Neuronal stem cell (in vitro differentiated cells): ENCODE measurements at regions not wholly inside any gene's neighbourhood (a gene's known extent, or its start where the extent isn't known, plus 50 kb on each side); places are given as distances from the start of the nearest gene placed in this dataset.

Source experiments
- DNase-seq: peaks from one replicate; pipeline ENCODE4 v3.0.0-alpha.2; 2013; ENCODE audit warnings: low spot score
- H2AFZ ChIP-seq: one replicate; pipeline ENCODE4 v1.6.1; 2013; ENCODE audit warnings: mild to moderate bottlenecking, low read length, inconsistent platforms
- H2AK5ac ChIP-seq: 2 replicates; pipeline ENCODE4 v1.6.1; 2013; ENCODE audit warnings: low read depth, mild to moderate bottlenecking, inconsistent platforms, low read length, moderate library complexity, mixed read lengths
- H2BK120ac ChIP-seq: 2 replicates; pipeline ENCODE4 v1.6.1; 2013; ENCODE audit warnings: low read depth, mild to moderate bottlenecking, inconsistent platforms, low read length, moderate library complexity, mixed read lengths
- H2BK12ac ChIP-seq: one replicate; pipeline ENCODE4 v1.6.1; 2013; ENCODE audit warnings: low read length, inconsistent platforms
- H2BK15ac ChIP-seq: 2 replicates; pipeline ENCODE4 v1.6.1; 2013; ENCODE audit warnings: mild to moderate bottlenecking, low read length, inconsistent platforms, mixed read lengths
- H2BK5ac ChIP-seq: one replicate; pipeline ENCODE4 v1.6.1; 2013; ENCODE audit warnings: inconsistent platforms, mild to moderate bottlenecking, low read length, moderate library complexity
- H3K14ac ChIP-seq: one replicate; pipeline ENCODE4 v1.6.1; 2013; ENCODE audit warnings: low read length, inconsistent platforms
- H3K18ac ChIP-seq: 2 replicates; pipeline ENCODE4 v1.6.1; 2013; ENCODE audit warnings: low read length, inconsistent platforms
- H3K23ac ChIP-seq: 2 replicates; pipeline ENCODE4 v1.6.1; 2013; ENCODE audit warnings: low read depth, mild to moderate bottlenecking, mixed read lengths, low read length, inconsistent platforms; ENCODE audit not compliant: poor library complexity
- H3K27ac ChIP-seq: replicated peaks from 3 replicates; pipeline ENCODE4 v1.5.1; 2013; ENCODE audit warnings: low read length, inconsistent platforms
- H3K27me3 ChIP-seq, 3 experiments: 2 replicates each; pipeline ENCODE4 v1.6.1; 2013; ENCODE audit warnings: low read length in 3 of 3, mild to moderate bottlenecking in 2 of 3, inconsistent platforms in 1 of 3, low read depth in 1 of 3, mixed read lengths in 1 of 3, moderate library complexity in 1 of 3; ENCODE audit not compliant: control insufficient read depth in 3 of 3, insufficient read depth in 3 of 3
- H3K36me3 ChIP-seq, 2 donors: replicated peaks in 1 of 2; 2 replicates each; pipeline ENCODE4 v1.6.1; 2013; ENCODE audit warnings: low read length in 2 of 2; ENCODE audit not compliant: control insufficient read depth in 2 of 2, insufficient read depth in 2 of 2
- H3K4ac ChIP-seq: 2 replicates; pipeline ENCODE4 v1.6.1; 2013; ENCODE audit warnings: inconsistent platforms, mild to moderate bottlenecking, low read length, moderate library complexity
- H3K4me1 ChIP-seq, 2 donors: 1 replicate in 1 of 2; 2 replicates in 1 of 2; pipeline ENCODE4 v1.6.1; 2013; ENCODE audit warnings: low read length in 2 of 2, low read depth in 1 of 2; ENCODE audit not compliant: control insufficient read depth in 2 of 2, insufficient read depth in 1 of 2
- H3K4me2 ChIP-seq: one replicate; pipeline ENCODE4 v1.6.1; 2013; ENCODE audit warnings: mild to moderate bottlenecking, low read length, inconsistent platforms; ENCODE audit not compliant: insufficient read depth, poor library complexity, severe bottlenecking
- H3K4me3 ChIP-seq, 2 donors: 2 replicates each; pipeline ENCODE4 v1.5.1; 2013; ENCODE audit warnings: low read length in 2 of 2, mild to moderate bottlenecking in 2 of 2, inconsistent platforms in 1 of 2, moderate library complexity in 1 of 2
- H3K79me1 ChIP-seq: one replicate; pipeline ENCODE4 v1.6.1; 2013; ENCODE audit warnings: low read depth, mild to moderate bottlenecking, inconsistent platforms, low read length, moderate library complexity
- H3K9ac ChIP-seq: one replicate; pipeline ENCODE4 v1.6.1; 2013; ENCODE audit warnings: mild to moderate bottlenecking, low read depth, low read length, inconsistent platforms; ENCODE audit not compliant: poor library complexity
- H3K9me3 ChIP-seq, 2 donors: replicated peaks in 1 of 2; 2 replicates each; pipeline versions ENCODE3 to v1.6.1; 2013; ENCODE audit warnings: low read length in 2 of 2, mild to moderate bottlenecking in 2 of 2, inconsistent platforms in 1 of 2, low read depth in 1 of 2, mixed read lengths in 1 of 2, moderate library complexity in 1 of 2; ENCODE audit not compliant: control insufficient read depth in 2 of 2, insufficient read depth in 1 of 2
- H4K8ac ChIP-seq: one replicate; pipeline ENCODE4 v1.6.1; 2013; ENCODE audit warnings: low read depth, mild to moderate bottlenecking, inconsistent platforms, low read length, moderate library complexity
- H4K91ac ChIP-seq: one replicate; pipeline ENCODE4 v1.6.1; 2013; ENCODE audit warnings: low read length, low read depth, mild to moderate bottlenecking, inconsistent platforms; ENCODE audit not compliant: poor library complexity
- WGBS, 2 donors: extraction: QIAGEN DNeasy Blood & Tissue Kit; methylation state at CpG; one replicate each; pipeline ENCODE4 v1.1.7; 2013; ENCODE audit warnings: missing lambda C conversion rate in 2 of 2, mixed read lengths in 1 of 2; ENCODE audit not compliant: insufficient read length in 2 of 2, insufficient replicate concordance in 1 of 2; ENCODE audit errors: extremely low coverage in 2 of 2; 5-methylcytosine and 5-hydroxymethylcytosine counted together

- no peak overlapping the region for H3K9ac ChIP-seq
- no peak overlapping the region for H3K27ac ChIP-seq
- no peak overlapping the region for H3K14ac ChIP-seq
- H3K79me1 ChIP-seq, result no peaks in the 10 kb centered on the region
- H2AK5ac ChIP-seq, result no peak overlapping the region
- H2BK5ac ChIP-seq, result no peak overlapping the region
- H2AFZ ChIP-seq, result no peak overlapping the region
- no peak overlapping the region for H2BK12ac ChIP-seq
- H4K91ac ChIP-seq, result no peak overlapping the region
- H3K36me3 ChIP-seq, result no peaks in the 10 kb centered on the region
- peaks cover 0 to 6% of the 10 kb centered on the region in 2 donors for H3K4me1 ChIP-seq
- H3K23ac ChIP-seq, result no peak overlapping the region
- DNase-seq, result no peak
- no peaks in the 10 kb centered on the region for H3K27me3 ChIP-seq
- no peak overlapping the region for H3K4ac ChIP-seq
- H3K4me3 ChIP-seq, result no peak overlapping the region
- H4K8ac ChIP-seq, result no peak overlapping the region
- no CpG with 5 or more reads among the region's 4 CpGs for WGBS, 2 donors
- H3K18ac ChIP-seq, result no peak overlapping the region
- H2BK120ac ChIP-seq, result no peak overlapping the region
- no peaks in the 10 kb centered on the region for H3K9me3 ChIP-seq
- H2BK15ac ChIP-seq, result no peak overlapping the region
- no peak overlapping the region for H3K4me2 ChIP-seq
Measured at GRCh38 chr20:4445784-4446183, 196.7 kb upstream of the ADRA1D start.

GRCh38 chr20:4445331-4445730 lies 196.2 kb upstream of the ADRA1D start:
- H3K4me1 ChIP-seq, result peaks cover 0 to 6% of the 10 kb centered on the region in 2 donors

GRCh38 chr20:4444404-4444803 lies 195.3 kb upstream of the ADRA1D start:
- Histone ChIP-seq H3K4me1 (peaks cover 0 to 5% of the 10 kb centered on the region in 2 donors), H3K79me1 (no peaks in the 10 kb centered on the region)
- DNase-seq, result no peak

More at GRCh38 chr20:4445331-4445730, 196.2 kb upstream of the ADRA1D start:
- no peak overlapping the region for H3K23ac ChIP-seq
- H2BK5ac ChIP-seq, result no peak overlapping the region
- DNase-seq, result no peak
- H3K4me2 ChIP-seq, result no peak overlapping the region
- no peak overlapping the region for H3K27ac ChIP-seq
- no peak overlapping the region for H2BK15ac ChIP-seq
- no peak overlapping the region for H3K9ac ChIP-seq
- H3K4ac ChIP-seq, result no peak overlapping the region
- H4K91ac ChIP-seq, result no peak overlapping the region
- H3K9me3 ChIP-seq, result no peaks in the 10 kb centered on the region
- no peak overlapping the region for H2AFZ ChIP-seq
- no peak overlapping the region for H3K18ac ChIP-seq
- H3K36me3 ChIP-seq, result no peaks in the 10 kb centered on the region
- no peak overlapping the region for H2AK5ac ChIP-seq
- WGBS, 2 donors, result no CpG with 5 or more reads among the region's 2 CpGs
- H4K8ac ChIP-seq, result no peak overlapping the region
- no peak overlapping the region for H3K14ac ChIP-seq
- H3K27me3 ChIP-seq, result no peaks in the 10 kb centered on the region
- H3K79me1 ChIP-seq, result no peaks in the 10 kb centered on the region
- no peak overlapping the region for H2BK120ac ChIP-seq
- no peak overlapping the region for H2BK12ac ChIP-seq
- H3K4me3 ChIP-seq, result no peak overlapping the region

GRCh38 chr20:4443016-4443415 lies 193.9 kb upstream of the ADRA1D start:
- Histone ChIP-seq H2BK15ac (no peak overlapping the region), H2BK120ac (no peak overlapping the region), H3K4ac (no peak overlapping the region), H2BK5ac (no peak overlapping the region), H3K9me3 (no peaks in the 10 kb centered on the region), H3K27me3 (no peaks in the 10 kb centered on the region), H3K27ac (no peak overlapping the region), H3K9ac (no peak overlapping the region), H4K8ac (no peak overlapping the region), H3K4me1 (peaks cover 0 to 5% of the 10 kb centered on the region in 2 donors), H3K4me2 (no peak overlapping the region), H3K4me3 (no peak overlapping the region), H2AK5ac (no peak overlapping the region), H3K79me1 (no peaks in the 10 kb centered on the region), H3K18ac (no peak overlapping the region), H3K36me3 (no peaks in the 10 kb centered on the region), H2BK12ac (no peak overlapping the region), H4K91ac (no peak overlapping the region), H3K23ac (no peak overlapping the region), H2AFZ (no peak overlapping the region), H3K14ac (no peak overlapping the region)
- no peak for DNase-seq
- no CpG with 5 or more reads among the region's 4 CpGs for WGBS, 2 donors

More at GRCh38 chr20:4444404-4444803, 195.3 kb upstream of the ADRA1D start:
- no peak overlapping the region for H3K4me2 ChIP-seq
- no peak overlapping the region for H2BK12ac ChIP-seq
- no peak overlapping the region for H2BK120ac ChIP-seq
- no peak overlapping the region for H2BK15ac ChIP-seq
- H3K14ac ChIP-seq, result no peak overlapping the region
- H2AK5ac ChIP-seq, result no peak overlapping the region
- H2AFZ ChIP-seq, result no peak overlapping the region
- no peak overlapping the region for H3K18ac ChIP-seq
- no peak overlapping the region for H2BK5ac ChIP-seq
- no peaks in the 10 kb centered on the region for H3K27me3 ChIP-seq
- no peaks in the 10 kb centered on the region for H3K36me3 ChIP-seq
- H3K4ac ChIP-seq, result no peak overlapping the region
- no peaks in the 10 kb centered on the region for H3K9me3 ChIP-seq
- no CpG with 5 or more reads among the region's 2 CpGs for WGBS, 2 donors
- no peak overlapping the region for H3K23ac ChIP-seq
- H3K9ac ChIP-seq, result no peak overlapping the region
- no peak overlapping the region for H3K4me3 ChIP-seq
- H4K8ac ChIP-seq, result no peak overlapping the region
- no peak overlapping the region for H4K91ac ChIP-seq
- H3K27ac ChIP-seq, result no peak overlapping the region
